ENCODE measurements at regions not wholly inside any gene's neighbourhood (a gene's known extent, or its start where the extent isn't known, plus 50 kb on each side); places are given as distances from the start of the nearest gene placed in this dataset.

GRCh38 chr6:3977875-3978711 lies 100.8 kb downstream of the FAM217A start (continued):
- TF ChIP-seq PRDM10 (IDR thresholded peaks at IDR 0.05; ENCODE audit: partially characterized antibody): no peak
- no peak for TF ChIP-seq HNRNPK (IDR thresholded peaks at IDR 0.05; ENCODE audit: low read depth, low read length, poor library complexity, severe bottlenecking)
- TF ChIP-seq FOSL1 (tag; conservative IDR thresholded peaks at IDR 0.05): 0 out of 2 replicates have a peak, but pooled peaks have one; percentile 36
- peak; percentile 94 for TF ChIP-seq ZFP36 (IDR thresholded peaks at IDR 0.05; ENCODE audit: low read depth, low read length, partially characterized antibody)
- TF ChIP-seq RNF2 (IDR thresholded peaks at IDR 0.05): 0 out of 2 replicates have a peak, but pooled peaks have one; percentile 19
- no peak for TF ChIP-seq ZNF395 (CRISPR knock-in tag; IDR thresholded peaks at IDR 0.05)
